IMR-90 (cell line): ENCODE measurements at regions not wholly inside any gene's neighbourhood (a gene's known extent, or its start where the extent isn't known, plus 50 kb on each side); places are given as distances from the start of the nearest gene placed in this dataset.

ENCODE experiments used
- ATAC-seq: fragments of 200-7000 bp; cut with Tn5 transposase; 2 replicates; pipeline ENCODE4 v1.9.1; 2020; ENCODE audit warnings: low read depth, mild to moderate bottlenecking, moderate library complexity
- BruUV-seq: library from RNA; stranded (reverse); fragments of 400-500 nt; replicated peaks from 2 replicates; lab custom pipeline; 2021; lab: Mats Ljungman, UMichigan
- CTCF ChIA-PET: fragments of 300-600 bp; formaldehyde crosslinking; extraction: SDS; loops from one replicate; lab custom pipeline; 2021; ENCODE audit warnings: antibody characterized with exemption; lab: Yijun Ruan, JAX
- POLR2A ChIA-PET: fragments of 300-600 bp; sonication (Branson Sonifier 250); formaldehyde crosslinking; loops from one replicate; lab custom pipeline; 2022; ENCODE audit warnings: antibody characterized with exemption; ENCODE audit not compliant: unreplicated experiment; lab: Charles Lee
- DNase-seq: peaks from one replicate; pipeline ENCODE4 v3.0.0; 2013
- H2AFZ ChIP-seq: replicated peaks from 2 replicates; pipeline ENCODE3; 2013; ENCODE audit warnings: low read length, mild to moderate bottlenecking; ENCODE audit not compliant: poor library complexity
- H2AK5ac ChIP-seq: 2 replicates; pipeline ENCODE4 v1.6.1; 2013; ENCODE audit warnings: low read depth, low read length, inconsistent platforms
- H2AK9ac ChIP-seq: replicated peaks from 2 replicates; pipeline ENCODE3; 2013; ENCODE audit warnings: mild to moderate bottlenecking, low read depth, low read length, moderate library complexity; ENCODE audit not compliant: poor library complexity
- H2BK120ac ChIP-seq: 2 replicates; pipeline ENCODE4 v1.6.1; 2013; ENCODE audit warnings: low read depth, low read length, inconsistent platforms
- H2BK15ac ChIP-seq: 3 replicates; pipeline ENCODE4 v1.6.1; 2013; ENCODE audit warnings: low read depth, low read length, inconsistent platforms
- H2BK20ac ChIP-seq: 2 replicates; pipeline ENCODE4 v1.6.1; 2013; ENCODE audit warnings: low read depth, mild to moderate bottlenecking, inconsistent platforms, low read length, moderate library complexity
- H2BK5ac ChIP-seq: 2 replicates; pipeline ENCODE4 v1.6.1; 2013; ENCODE audit warnings: mild to moderate bottlenecking, low read depth, low read length, inconsistent platforms; ENCODE audit not compliant: poor library complexity, severe bottlenecking
- H3K14ac ChIP-seq: replicated peaks from 2 replicates; pipeline ENCODE4 v1.6.1; 2013; ENCODE audit warnings: low read depth, low read length, inconsistent platforms
- H3K18ac ChIP-seq: 2 replicates; pipeline ENCODE4 v1.6.1; 2013; ENCODE audit warnings: low read depth, low read length, control low read depth
- H3K23ac ChIP-seq: 2 replicates; pipeline ENCODE4 v1.6.1; 2013; ENCODE audit warnings: low read depth, low read length, inconsistent platforms
- H3K27ac ChIP-seq: 2 replicates; pipeline ENCODE4 v1.5.1; 2013; ENCODE audit warnings: mild to moderate bottlenecking, control low read depth, low read length; ENCODE audit not compliant: insufficient read depth
- H3K27me3 ChIP-seq: 2 replicates; pipeline ENCODE4 v1.6.1; 2013; ENCODE audit warnings: low read length; ENCODE audit not compliant: control insufficient read depth, insufficient read depth
- H3K36me3 ChIP-seq: 2 replicates; pipeline ENCODE4 v1.6.1; 2013; ENCODE audit warnings: low read length, mixed read lengths; ENCODE audit not compliant: control insufficient read depth, insufficient read depth
- H3K4ac ChIP-seq: 2 replicates; pipeline ENCODE4 v1.6.1; 2013; ENCODE audit warnings: low read depth, low read length, inconsistent platforms
- H3K4me1 ChIP-seq: 2 replicates; pipeline ENCODE4 v1.6.1; 2013; ENCODE audit warnings: low read length, mixed read lengths; ENCODE audit not compliant: control insufficient read depth, insufficient read depth
- H3K4me2 ChIP-seq: 2 replicates; pipeline ENCODE4 v1.6.1; 2013; ENCODE audit warnings: low read depth, mild to moderate bottlenecking, control low read depth, low read length, moderate library complexity
- H3K4me3 ChIP-seq: 2 replicates; pipeline ENCODE4 v1.5.1; 2013; ENCODE audit warnings: low read depth, mild to moderate bottlenecking, control low read depth, low read length, moderate library complexity; ENCODE audit not compliant: insufficient read depth
- H3K56ac ChIP-seq: 2 replicates; pipeline ENCODE4 v1.6.1; 2013; ENCODE audit warnings: low read length, inconsistent platforms; ENCODE audit not compliant: insufficient read depth; ENCODE audit errors: extremely low read depth
- H3K79me1 ChIP-seq, 2 experiments: 2 replicates each; pipeline ENCODE4 v1.6.1; 2013; ENCODE audit warnings: low read length in 2 of 2, inconsistent platforms in 1 of 2, low read depth in 1 of 2
- H3K9ac ChIP-seq: 2 replicates; pipeline ENCODE4 v1.6.1; 2013; ENCODE audit warnings: low read depth, low read length, control low read depth
- H3K9me1 ChIP-seq: 2 replicates; pipeline ENCODE4 v1.6.1; 2013; ENCODE audit warnings: low read length, inconsistent platforms; ENCODE audit not compliant: insufficient read depth
- H3K9me3 ChIP-seq: 2 replicates; pipeline ENCODE4 v1.6.1; 2013; ENCODE audit warnings: low read length; ENCODE audit not compliant: control insufficient read depth, insufficient read depth
- H4K20me1 ChIP-seq: 2 replicates; pipeline ENCODE4 v1.6.1; 2013; ENCODE audit warnings: low read length, inconsistent platforms; ENCODE audit not compliant: insufficient read depth
- H4K5ac ChIP-seq: 2 replicates; pipeline ENCODE4 v1.6.1; 2013; ENCODE audit warnings: mild to moderate bottlenecking, low read depth, low read length, control low read depth
- H4K8ac ChIP-seq, 2 experiments: 2 replicates each; pipeline ENCODE4 v1.6.1; 2013; ENCODE audit warnings: low read depth in 2 of 2, low read length in 2 of 2, control low read depth in 1 of 2, inconsistent platforms in 1 of 2
- H4K91ac ChIP-seq: 2 replicates; pipeline ENCODE4 v1.6.1; 2013; ENCODE audit warnings: low read depth, low read length, inconsistent platforms; ENCODE audit not compliant: insufficient read depth
- MXI1 ChIP-seq: IDR thresholded peaks from 2 replicates; pipeline ENCODE4 v1.6.1; 2012; ENCODE audit warnings: low read depth, mild to moderate bottlenecking, low read length, moderate library complexity, borderline replicate concordance
- WGBS, 2 experiments: methylation state at CpG; one replicate each; pipeline versions ENCODE4 v1.1.5 to v1.1.7; 2013; ENCODE audit warnings: missing lambda C conversion rate in 2 of 2; ENCODE audit not compliant: insufficient read length in 1 of 2; ENCODE audit errors: extremely low coverage in 2 of 2; 5-methylcytosine and 5-hydroxymethylcytosine counted together
- dilution Hi-C: fragments of 300-500 bp; cut with HindIII; formaldehyde crosslinking; loops from one replicate; pipeline ENCODE4 v1.14.3; 2018; ENCODE audit warnings: low sequenced_read_pairs; ENCODE audit not compliant: unreplicated experiment
- in situ Hi-C: fragments of 300-500 bp; cut with MboI; formaldehyde crosslinking; loops from 3 replicates; pipeline ENCODE4 v1.14.3; 2019; ENCODE audit warnings: low sequenced_read_pairs, inconsistent platforms, mixed read lengths
- intact Hi-C: fragments of 100-400 bp; cut with micrococcal nuclease; formaldehyde crosslinking; loops from 2 replicates; pipeline ENCODE4 v1.10.0; 2022
- TF ChIP-seq, protein P1 (sequence below): fragments of 150-350 bp; IDR thresholded peaks from 2 replicates; pipeline ENCODE4 v1.6.1; 2016; ENCODE audit warnings: low read depth, mild to moderate bottlenecking, low read length, moderate library complexity, borderline replicate concordance

DNA sequence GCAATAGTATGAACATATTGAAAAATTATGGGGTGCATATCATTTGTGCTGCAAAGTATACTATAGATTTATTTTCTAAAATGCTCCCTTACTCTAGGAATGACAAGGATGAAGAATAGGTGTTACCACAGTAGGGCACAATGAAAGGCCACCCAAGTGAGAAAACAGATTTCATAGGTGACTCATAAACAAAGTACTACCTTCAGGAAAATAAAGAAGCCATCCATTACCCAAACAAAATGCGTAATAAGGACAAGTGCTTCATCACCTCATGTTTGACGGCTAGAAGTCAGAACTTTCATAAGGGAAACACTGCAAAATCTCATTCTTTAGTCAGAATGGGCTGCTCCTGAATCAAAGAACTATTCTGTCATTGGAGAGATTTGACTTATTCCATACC, 116.6 kb downstream of the MFSD1 start:
- dilution Hi-C loops (no loop called here), in situ Hi-C loops (no loop called here), intact Hi-C loops (loop anchor here (1.0 kb wide), 1 partner anchor 342 kb away; no protein-coding TSS in a partner anchor)
- Histone ChIP-seq H3K36me3 (no peaks in the 10 kb centered on the region), H3K56ac (no peak overlapping the region), H4K20me1 (no peaks in the 10 kb centered on the region), H3K79me1 (no peaks in the 10 kb centered on the region), H2AK9ac (no peak overlapping the region), H2BK120ac (no peak overlapping the region), H2AFZ (no peak overlapping the region), H3K4me1 (no peaks in the 10 kb centered on the region), H2AK5ac (no peak overlapping the region), H2BK20ac (no peak overlapping the region), H4K91ac (no peak overlapping the region), H3K9me3 (no peaks in the 10 kb centered on the region), H3K9ac (no peak overlapping the region), H3K27me3 (no peaks in the 10 kb centered on the region), H3K4me2 (no peak overlapping the region), H3K9me1 (no peaks in the 10 kb centered on the region), H3K4ac (no peak overlapping the region), H4K5ac (no peak overlapping the region), H2BK15ac (no peak overlapping the region), H3K18ac (no peak overlapping the region), H3K14ac (no peak overlapping the region), H3K27ac (no peak overlapping the region), H4K8ac (no peak overlapping the region), H2BK5ac (no peak overlapping the region), H3K23ac (no peak overlapping the region), H3K4me3 (no peak overlapping the region)
- WGBS, 2 experiments: 92% methylated on average over 2 of the region's 2 CpGs; no CpG with 5 or more reads in 1 of the 2 experiments
- ChIA-PET CTCF (interaction anchor here (0.6 to 1.4 kb wide), 6 partner anchors 13 to 689 kb away, joined by 3 to 9 read pairs (median 4); no protein-coding TSS in a partner anchor), POLR2A (no interaction called here)
- ATAC-seq (no peak), DNase-seq (no peak)
- TF ChIP-seq, protein P1, sequence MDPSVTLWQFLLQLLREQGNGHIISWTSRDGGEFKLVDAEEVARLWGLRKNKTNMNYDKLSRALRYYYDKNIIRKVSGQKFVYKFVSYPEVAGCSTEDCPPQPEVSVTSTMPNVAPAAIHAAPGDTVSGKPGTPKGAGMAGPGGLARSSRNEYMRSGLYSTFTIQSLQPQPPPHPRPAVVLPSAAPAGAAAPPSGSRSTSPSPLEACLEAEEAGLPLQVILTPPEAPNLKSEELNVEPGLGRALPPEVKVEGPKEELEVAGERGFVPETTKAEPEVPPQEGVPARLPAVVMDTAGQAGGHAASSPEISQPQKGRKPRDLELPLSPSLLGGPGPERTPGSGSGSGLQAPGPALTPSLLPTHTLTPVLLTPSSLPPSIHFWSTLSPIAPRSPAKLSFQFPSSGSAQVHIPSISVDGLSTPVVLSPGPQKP: no peak
- TF ChIP-seq MXI1: no peak
- BruUV-seq: no TSS peak
